ENCODE measurements at regions not wholly inside any gene's neighbourhood (a gene's known extent, or its start where the extent isn't known, plus 50 kb on each side); places are given as distances from the start of the nearest gene placed in this dataset.

GRCh38 chr2:220029013-220029412, 401.6 kb downstream of the SLC4A3 start:
- TF ChIP-seq EZH2 (IDR thresholded peaks at IDR 0.05; ENCODE audit: low read length, unreplicated experiment) (no peak), CTCF (conservative IDR thresholded peaks at IDR 0.05; ENCODE audit: low read depth, low read length) (no peak)
